ENCODE measurements at regions not wholly inside any gene's neighbourhood (a gene's known extent, or its start where the extent isn't known, plus 50 kb on each side); places are given as distances from the start of the nearest gene placed in this dataset.

GRCh38 chr2:216562696-216563435 is 64.2 kb downstream of the RPL37A start:
- peak overlapping the region; percentile 18 to 50 for H3K27ac ChIP-seq (ENCODE audit: low read depth in 2 of 2, low read length in 1 of 2)
- no peaks in the 10 kb centered on the region for H3K9me3 ChIP-seq (ENCODE audit: control insufficient read depth in 2 of 2, insufficient read depth in 1 of 2, low read depth in 1 of 2, low read length in 1 of 2)
- H3K27me3 ChIP-seq (ENCODE audit: control insufficient read depth in 1 of 2, insufficient read depth in 2 of 2, low read length in 2 of 2), result no peaks in the 10 kb centered on the region
- no peak overlapping the region for H3K4me3 ChIP-seq (ENCODE audit: low read depth in 1 of 2, low read length in 2 of 2)
- H3K36me3 ChIP-seq (ENCODE audit: control insufficient read depth in 2 of 2, insufficient read depth in 2 of 2, low read length in 1 of 2), result no peaks in the 10 kb centered on the region
- 53 to 61% methylated on average over 13 of the region's 13 CpGs for WGBS, 2 donors
- peaks cover 0 to 2% of the 10 kb centered on the region in 2 donors for H3K4me1 ChIP-seq (ENCODE audit: control insufficient read depth in 2 of 2, insufficient read depth in 2 of 2, low read length in 1 of 2)

- Histone ChIP-seq H3K36me3 (ENCODE audit: control insufficient read depth in 2 of 2, insufficient read depth in 2 of 2, low read length in 1 of 2) (no peaks in the 10 kb centered on the region), H3K27me3 (ENCODE audit: control insufficient read depth in 1 of 2, insufficient read depth in 2 of 2, low read length in 2 of 2) (no peaks in the 10 kb centered on the region), H3K4me1 (ENCODE audit: control insufficient read depth in 2 of 2, insufficient read depth in 2 of 2, low read length in 1 of 2) (peaks cover 0 to 2% of the 10 kb centered on the region in 2 donors), H3K27ac (ENCODE audit: low read depth in 2 of 2, low read length in 1 of 2) (peak overlapping the region in 1 of 2 donors; percentile 3), H3K4me3 (ENCODE audit: low read depth in 1 of 2, low read length in 2 of 2) (no peak overlapping the region), H3K9me3 (ENCODE audit: control insufficient read depth in 2 of 2, insufficient read depth in 1 of 2, low read depth in 1 of 2, low read length in 1 of 2) (no peaks in the 10 kb centered on the region)
- WGBS, 2 donors, result 83 to 86% methylated on average over 7 of the region's 7 CpGs
Measured at GRCh38 chr2:216563646-216564045, 65.0 kb downstream of the RPL37A start.

- peaks cover 0 to 2% of the 10 kb centered on the region in 2 donors for H3K4me1 ChIP-seq (ENCODE audit: control insufficient read depth in 2 of 2, insufficient read depth in 2 of 2, low read length in 1 of 2)
- H3K9me3 ChIP-seq (ENCODE audit: control insufficient read depth in 2 of 2, insufficient read depth in 1 of 2, low read depth in 1 of 2, low read length in 1 of 2), result no peaks in the 10 kb centered on the region
- H3K4me3 ChIP-seq (ENCODE audit: low read depth in 1 of 2, low read length in 2 of 2), result no peak overlapping the region
- H3K27ac ChIP-seq (ENCODE audit: low read depth in 2 of 2, low read length in 1 of 2), result no peak overlapping the region
- no peaks in the 10 kb centered on the region for H3K36me3 ChIP-seq (ENCODE audit: control insufficient read depth in 2 of 2, insufficient read depth in 2 of 2, low read length in 1 of 2)
- 73 to 76% methylated on average over 2 of the region's 2 CpGs for WGBS, 2 donors
- H3K27me3 ChIP-seq (ENCODE audit: control insufficient read depth in 1 of 2, insufficient read depth in 2 of 2, low read length in 2 of 2), result no peaks in the 10 kb centered on the region
Measured at GRCh38 chr2:216564611-216565010, 66.0 kb downstream of the RPL37A start.

- Histone ChIP-seq H3K4me3 (ENCODE audit: low read depth in 1 of 2, low read length in 2 of 2) (no peak overlapping the region), H3K27ac (ENCODE audit: low read depth in 2 of 2, low read length in 1 of 2) (no peak overlapping the region), H3K36me3 (ENCODE audit: control insufficient read depth in 2 of 2, insufficient read depth in 2 of 2, low read length in 1 of 2) (no peaks in the 10 kb centered on the region), H3K9me3 (ENCODE audit: control insufficient read depth in 2 of 2, insufficient read depth in 1 of 2, low read depth in 1 of 2, low read length in 1 of 2) (no peaks in the 10 kb centered on the region), H3K4me1 (ENCODE audit: control insufficient read depth in 2 of 2, insufficient read depth in 2 of 2, low read length in 1 of 2) (peaks cover 0 to 2% of the 10 kb centered on the region in 2 donors), H3K27me3 (ENCODE audit: control insufficient read depth in 1 of 2, insufficient read depth in 2 of 2, low read length in 2 of 2) (no peaks in the 10 kb centered on the region)
- 74 to 75% methylated on average over 7 of the region's 7 CpGs for WGBS, 2 donors
Measured at GRCh38 chr2:216565956-216566355, 67.3 kb upstream of the IGFBP2 start.

- Histone ChIP-seq H3K27ac (ENCODE audit: low read depth in 2 of 2, low read length in 1 of 2) (no peak overlapping the region), H3K36me3 (ENCODE audit: control insufficient read depth in 2 of 2, insufficient read depth in 2 of 2, low read length in 1 of 2) (no peaks in the 10 kb centered on the region), H3K4me3 (ENCODE audit: low read depth in 1 of 2, low read length in 2 of 2) (no peak overlapping the region), H3K9me3 (ENCODE audit: control insufficient read depth in 2 of 2, insufficient read depth in 1 of 2, low read depth in 1 of 2, low read length in 1 of 2) (no peaks in the 10 kb centered on the region), H3K4me1 (ENCODE audit: control insufficient read depth in 2 of 2, insufficient read depth in 2 of 2, low read length in 1 of 2) (peaks cover 0 to 2% of the 10 kb centered on the region in 2 donors), H3K27me3 (ENCODE audit: control insufficient read depth in 1 of 2, insufficient read depth in 2 of 2, low read length in 2 of 2) (no peaks in the 10 kb centered on the region)
- WGBS, 2 donors, result 83 to 87% methylated on average over 3 of the region's 3 CpGs
Measured at GRCh38 chr2:216568576-216568975, 64.6 kb upstream of the IGFBP2 start.

- Histone ChIP-seq H3K9me3 (ENCODE audit: control insufficient read depth in 2 of 2, insufficient read depth in 1 of 2, low read depth in 1 of 2, low read length in 1 of 2) (no peaks in the 10 kb centered on the region), H3K4me1 (ENCODE audit: control insufficient read depth in 2 of 2, insufficient read depth in 2 of 2, low read length in 1 of 2) (peaks cover 0 to 2% of the 10 kb centered on the region in 2 donors), H3K27me3 (ENCODE audit: control insufficient read depth in 1 of 2, insufficient read depth in 2 of 2, low read length in 2 of 2) (no peaks in the 10 kb centered on the region), H3K27ac (ENCODE audit: low read depth in 2 of 2, low read length in 1 of 2) (no peak overlapping the region), H3K36me3 (ENCODE audit: control insufficient read depth in 2 of 2, insufficient read depth in 2 of 2, low read length in 1 of 2) (no peaks in the 10 kb centered on the region), H3K4me3 (ENCODE audit: low read depth in 1 of 2, low read length in 2 of 2) (no peak overlapping the region)
- 90 to 94% methylated on average over 5 of the region's 5 CpGs for WGBS, 2 donors
Measured at GRCh38 chr2:216569765-216570164, 63.5 kb upstream of the IGFBP2 start.

- H3K4me3 ChIP-seq (ENCODE audit: low read depth in 1 of 2, low read length in 2 of 2), result no peak overlapping the region
- WGBS, 2 donors, result 83 to 85% methylated on average over 1 of the region's 1 CpG
- no peak overlapping the region for H3K27ac ChIP-seq (ENCODE audit: low read depth in 2 of 2, low read length in 1 of 2)
- H3K9me3 ChIP-seq (ENCODE audit: control insufficient read depth in 2 of 2, insufficient read depth in 1 of 2, low read depth in 1 of 2, low read length in 1 of 2), result no peaks in the 10 kb centered on the region
- H3K4me1 ChIP-seq (ENCODE audit: control insufficient read depth in 2 of 2, insufficient read depth in 2 of 2, low read length in 1 of 2), result peaks cover 0 to 2% of the 10 kb centered on the region in 2 donors
- no peaks in the 10 kb centered on the region for H3K36me3 ChIP-seq (ENCODE audit: control insufficient read depth in 2 of 2, insufficient read depth in 2 of 2, low read length in 1 of 2)
- no peaks in the 10 kb centered on the region for H3K27me3 ChIP-seq (ENCODE audit: control insufficient read depth in 1 of 2, insufficient read depth in 2 of 2, low read length in 2 of 2)
Measured at GRCh38 chr2:216570357-216570756, 62.9 kb upstream of the IGFBP2 start.

- peaks cover 0 to 2% of the 10 kb centered on the region in 2 donors for H3K4me1 ChIP-seq (ENCODE audit: control insufficient read depth in 2 of 2, insufficient read depth in 2 of 2, low read length in 1 of 2)
- no peaks in the 10 kb centered on the region for H3K27me3 ChIP-seq (ENCODE audit: control insufficient read depth in 1 of 2, insufficient read depth in 2 of 2, low read length in 2 of 2)
- peaks cover 0 to 3% of the 10 kb centered on the region in 2 donors for H3K9me3 ChIP-seq (ENCODE audit: control insufficient read depth in 2 of 2, insufficient read depth in 1 of 2, low read depth in 1 of 2, low read length in 1 of 2)
- 90 to 92% methylated on average over 3 of the region's 3 CpGs for WGBS, 2 donors
- no peak overlapping the region for H3K27ac ChIP-seq (ENCODE audit: low read depth in 2 of 2, low read length in 1 of 2)
- H3K4me3 ChIP-seq (ENCODE audit: low read depth in 1 of 2, low read length in 2 of 2), result no peak overlapping the region
- no peaks in the 10 kb centered on the region for H3K36me3 ChIP-seq (ENCODE audit: control insufficient read depth in 2 of 2, insufficient read depth in 2 of 2, low read length in 1 of 2)
Measured at GRCh38 chr2:216571178-216571908, 61.9 kb upstream of the IGFBP2 start.

GRCh38 chr2:216571909-216572513 is 61.2 kb upstream of the IGFBP2 start:
- H3K4me1 ChIP-seq (ENCODE audit: control insufficient read depth in 2 of 2, insufficient read depth in 2 of 2, low read length in 1 of 2), result peaks cover 0 to 2% of the 10 kb centered on the region in 2 donors
- H3K36me3 ChIP-seq (ENCODE audit: control insufficient read depth in 2 of 2, insufficient read depth in 2 of 2, low read length in 1 of 2), result no peaks in the 10 kb centered on the region
- H3K4me3 ChIP-seq (ENCODE audit: low read depth in 1 of 2, low read length in 2 of 2), result no peak overlapping the region
- H3K27ac ChIP-seq (ENCODE audit: low read depth in 2 of 2, low read length in 1 of 2), result peak overlapping the region in 1 of 2 donors; percentile 71
- H3K9me3 ChIP-seq (ENCODE audit: control insufficient read depth in 2 of 2, insufficient read depth in 1 of 2, low read depth in 1 of 2, low read length in 1 of 2), result peaks cover 0 to 3% of the 10 kb centered on the region in 2 donors
- WGBS, 2 donors, result 74 to 85% methylated on average over 4 of the region's 4 CpGs
- no peaks in the 10 kb centered on the region for H3K27me3 ChIP-seq (ENCODE audit: control insufficient read depth in 1 of 2, insufficient read depth in 2 of 2, low read length in 2 of 2)

All from esophagus (tissue), 2 donors.